NT2/D1 (cell line): ENCODE measurements at regions not wholly inside any gene's neighbourhood (a gene's known extent, or its start where the extent isn't known, plus 50 kb on each side); places are given as distances from the start of the nearest gene placed in this dataset.

ENCODE experiments used
- DNase-seq: peaks from one replicate; pipeline ENCODE4 v3.0.0-alpha.2; 2011; ENCODE audit warnings: low read depth, low spot score
- H3K27me3 ChIP-seq: 2 replicates; pipeline ENCODE4 v1.6.0; 2011; ENCODE audit warnings: mild to moderate bottlenecking; ENCODE audit not compliant: insufficient read length, insufficient read depth
- H3K36me3 ChIP-seq: 2 replicates; pipeline ENCODE4 v1.6.1; 2011; ENCODE audit warnings: mild to moderate bottlenecking, low read length, mixed read lengths; ENCODE audit not compliant: insufficient read depth, insufficient read length
- H3K4me1 ChIP-seq: 2 replicates; pipeline ENCODE4 v1.5.1; 2011; ENCODE audit not compliant: insufficient read depth, insufficient read length
- H3K4me3 ChIP-seq: 2 replicates; pipeline ENCODE4 v1.5.1; 2011; ENCODE audit warnings: low read depth; ENCODE audit not compliant: insufficient read length
- H3K9ac ChIP-seq: 2 replicates; pipeline ENCODE4 v1.6.0; 2011; ENCODE audit warnings: low read depth; ENCODE audit not compliant: insufficient read length
- H3K9me3 ChIP-seq: 2 replicates; pipeline ENCODE4 v1.5.1; 2011; ENCODE audit warnings: mild to moderate bottlenecking, low read length; ENCODE audit not compliant: insufficient read depth
- SUZ12 ChIP-seq: IDR thresholded peaks from 2 replicates; pipeline ENCODE4 v1.6.1; 2011; ENCODE audit not compliant: insufficient read length, insufficient read depth; ENCODE audit errors: extremely low read depth
- YY1 ChIP-seq: IDR thresholded peaks from 2 replicates; pipeline ENCODE4 v1.6.1; 2011; ENCODE audit not compliant: insufficient read length, insufficient read depth
- ZNF274 ChIP-seq: IDR thresholded peaks from 2 replicates; pipeline ENCODE4 v1.6.1; 2011; ENCODE audit warnings: mild to moderate bottlenecking, low read depth, low read length

GRCh38 chr9:22535780-22536179, 89.2 kb downstream of the DMRTA1 start:
- DNase-seq = no peak
- no peaks in the 10 kb centered on the region for H3K36me3 ChIP-seq
- no peak for TF ChIP-seq SUZ12
- TF ChIP-seq YY1 = no peak
- TF ChIP-seq ZNF274 = no peak
- H3K27me3 ChIP-seq = no peaks in the 10 kb centered on the region
- no peak overlapping the region for H3K4me3 ChIP-seq
- H3K9ac ChIP-seq = no peak overlapping the region
- no peaks in the 10 kb centered on the region for H3K9me3 ChIP-seq
- H3K4me1 ChIP-seq = no peaks in the 10 kb centered on the region

- Histone ChIP-seq H3K27me3 (no peaks in the 10 kb centered on the region), H3K4me3 (no peak overlapping the region)
Measured at GRCh38 chr9:22537721-22538120, 91.1 kb downstream of the DMRTA1 start.

GRCh38 chr9:22548625-22549024, 102.0 kb downstream of the DMRTA1 start:
- Histone ChIP-seq H3K4me3 (no peak overlapping the region), H3K36me3 (no peaks in the 10 kb centered on the region)
- no peak for DNase-seq

More at GRCh38 chr9:22537721-22538120, 91.1 kb downstream of the DMRTA1 start:
- TF ChIP-seq SUZ12 (no peak), ZNF274 (no peak), YY1 (no peak)
- H3K36me3 ChIP-seq = no peaks in the 10 kb centered on the region
- H3K9ac ChIP-seq = no peak overlapping the region
- no peak for DNase-seq
- H3K4me1 ChIP-seq = no peaks in the 10 kb centered on the region
- no peaks in the 10 kb centered on the region for H3K9me3 ChIP-seq

GRCh38 chr9:22574740-22575139, 128.1 kb downstream of the DMRTA1 start:
- H3K9me3 ChIP-seq = peaks cover 30% of the 10 kb centered on the region
- no peaks in the 10 kb centered on the region for H3K4me1 ChIP-seq
- no peak for DNase-seq
- TF ChIP-seq SUZ12 (no peak), ZNF274 (no peak), YY1 (no peak)
- H3K9ac ChIP-seq = no peak overlapping the region
- no peak overlapping the region for H3K4me3 ChIP-seq
- no peaks in the 10 kb centered on the region for H3K27me3 ChIP-seq
- H3K36me3 ChIP-seq = no peaks in the 10 kb centered on the region

More at GRCh38 chr9:22548625-22549024, 102.0 kb downstream of the DMRTA1 start:
- no peaks in the 10 kb centered on the region for H3K9me3 ChIP-seq
- no peaks in the 10 kb centered on the region for H3K4me1 ChIP-seq
- H3K27me3 ChIP-seq = no peaks in the 10 kb centered on the region
- no peak overlapping the region for H3K9ac ChIP-seq
- TF ChIP-seq ZNF274 (no peak), SUZ12 (no peak), YY1 (no peak)

- no peak for TF ChIP-seq ZNF274
- TF ChIP-seq SUZ12 = no peak
- H3K4me1 ChIP-seq = no peaks in the 10 kb centered on the region
- 0 out of 2 replicates have a peak, but pooled peaks cover 3% of the 10 kb centered on the region for H3K9me3 ChIP-seq
- no peak overlapping the region for H3K9ac ChIP-seq
- H3K36me3 ChIP-seq = no peaks in the 10 kb centered on the region
- no peak overlapping the region for H3K4me3 ChIP-seq
- no peak for DNase-seq
- no peaks in the 10 kb centered on the region for H3K27me3 ChIP-seq
Measured at GRCh38 chr9:22580788-22581187, 134.2 kb downstream of the DMRTA1 start.

GRCh38 chr9:22582221-22582620, 135.6 kb downstream of the DMRTA1 start:
- Histone ChIP-seq H3K4me3 (no peak overlapping the region), H3K4me1 (no peaks in the 10 kb centered on the region), H3K36me3 (no peaks in the 10 kb centered on the region), H3K9ac (no peak overlapping the region), H3K9me3 (0 out of 2 replicates have a peak, but pooled peaks cover 3% of the 10 kb centered on the region), H3K27me3 (no peaks in the 10 kb centered on the region)
- no peak for DNase-seq
- TF ChIP-seq SUZ12 (no peak), ZNF274 (no peak), YY1 (no peak)

GRCh38 chr9:22588918-22589317, 142.3 kb downstream of the DMRTA1 start:
- H3K9ac ChIP-seq = no peak overlapping the region
- H3K4me1 ChIP-seq = no peaks in the 10 kb centered on the region
- no peak for TF ChIP-seq SUZ12
- TF ChIP-seq YY1 = no peak
- no peak for TF ChIP-seq ZNF274
- no peaks in the 10 kb centered on the region for H3K9me3 ChIP-seq
- no peaks in the 10 kb centered on the region for H3K36me3 ChIP-seq
- no peaks in the 10 kb centered on the region for H3K27me3 ChIP-seq
- H3K4me3 ChIP-seq = no peak overlapping the region
- DNase-seq = no peak
